ENCODE measurements at regions not wholly inside any gene's neighbourhood (a gene's known extent, or its start where the extent isn't known, plus 50 kb on each side); places are given as distances from the start of the nearest gene placed in this dataset.

DNA sequence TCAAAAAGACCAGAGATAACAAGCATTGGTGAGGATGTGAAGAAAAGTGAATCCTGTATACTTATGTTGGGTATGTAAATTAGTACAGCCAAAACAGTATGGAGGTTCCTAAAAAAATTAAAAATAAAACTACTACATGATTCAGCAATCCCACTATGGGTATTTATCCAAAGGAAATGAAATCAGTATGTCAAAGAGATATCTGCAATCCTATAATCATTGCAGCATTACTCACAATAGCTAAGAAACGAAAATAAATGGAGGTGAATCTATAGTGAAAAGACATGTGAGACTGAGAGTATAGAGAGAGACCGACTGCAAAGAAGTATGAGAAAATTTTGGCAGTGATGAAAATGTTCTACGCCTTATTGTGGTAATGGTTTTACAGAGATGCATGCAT, 139.2 kb upstream of the TMEM168 start:
- TF ChIP-seq, protein P1, sequence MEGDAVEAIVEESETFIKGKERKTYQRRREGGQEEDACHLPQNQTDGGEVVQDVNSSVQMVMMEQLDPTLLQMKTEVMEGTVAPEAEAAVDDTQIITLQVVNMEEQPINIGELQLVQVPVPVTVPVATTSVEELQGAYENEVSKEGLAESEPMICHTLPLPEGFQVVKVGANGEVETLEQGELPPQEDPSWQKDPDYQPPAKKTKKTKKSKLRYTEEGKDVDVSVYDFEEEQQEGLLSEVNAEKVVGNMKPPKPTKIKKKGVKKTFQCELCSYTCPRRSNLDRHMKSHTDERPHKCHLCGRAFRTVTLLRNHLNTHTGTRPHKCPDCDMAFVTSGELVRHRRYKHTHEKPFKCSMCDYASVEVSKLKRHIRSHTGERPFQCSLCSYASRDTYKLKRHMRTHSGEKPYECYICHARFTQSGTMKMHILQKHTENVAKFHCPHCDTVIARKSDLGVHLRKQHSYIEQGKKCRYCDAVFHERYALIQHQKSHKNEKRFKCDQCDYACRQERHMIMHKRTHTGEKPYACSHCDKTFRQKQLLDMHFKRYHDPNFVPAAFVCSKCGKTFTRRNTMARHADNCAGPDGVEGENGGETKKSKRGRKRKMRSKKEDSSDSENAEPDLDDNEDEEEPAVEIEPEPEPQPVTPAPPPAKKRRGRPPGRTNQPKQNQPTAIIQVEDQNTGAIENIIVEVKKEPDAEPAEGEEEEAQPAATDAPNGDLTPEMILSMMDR (IDR thresholded peaks at IDR 0.05) = no peak
- TF ChIP-seq POLR2A (IDR thresholded peaks at IDR 0.05) = no peak
